ENCODE measurements at regions not wholly inside any gene's neighbourhood (a gene's known extent, or its start where the extent isn't known, plus 50 kb on each side); places are given as distances from the start of the nearest gene placed in this dataset.

GRCh38 chr16:50862818-50863643, 121.1 kb downstream of the CYLD start:
- Histone ChIP-seq H3K27me3 (replicated peaks; ENCODE audit: insufficient read depth, low read length) (no peaks in the 10 kb centered on the region), H3K4me2 (ENCODE audit: low read depth, low read length) (no peak overlapping the region), H3K4me1 (ENCODE audit: low read length) (no peaks in the 10 kb centered on the region), H3K4me3 (ENCODE audit: low read length) (no peak overlapping the region), H3K9me2 (replicated peaks; ENCODE audit: insufficient read depth, low read length) (no peaks in the 10 kb centered on the region), H3K27ac (ENCODE audit: low read length) (no peak overlapping the region), H3K36me3 (replicated peaks; ENCODE audit: insufficient read depth, low read length) (no peaks in the 10 kb centered on the region), H3K79me2 (ENCODE audit: low read length) (no peaks in the 10 kb centered on the region), H3K9me3 (replicated peaks; ENCODE audit: insufficient read depth, low read length) (no peaks in the 10 kb centered on the region), H2AFZ (ENCODE audit: low read length) (no peak overlapping the region), H3K9ac (ENCODE audit: low read length) (no peak overlapping the region), H3F3A (ENCODE audit: insufficient read depth, low read length) (no peaks in the 10 kb centered on the region), H4K20me1 (ENCODE audit: insufficient read depth, low read length) (no peaks in the 10 kb centered on the region)
- no peak for TF ChIP-seq EZH2 (optimal IDR thresholded peaks at IDR 0.05; ENCODE audit: low read depth, low read length)
- TF ChIP-seq CTCF (IDR thresholded peaks at IDR 0.05; ENCODE audit: low read length) = no peak
- TF ChIP-seq EZH2phosphoT487 (IDR thresholded peaks at IDR 0.05; ENCODE audit: low read length) = no peak
- DNase-seq = no peak

- Histone ChIP-seq H4K20me1 (ENCODE audit: insufficient read depth, low read length) (no peaks in the 10 kb centered on the region), H3K4me1 (ENCODE audit: low read length) (no peaks in the 10 kb centered on the region), H3K9ac (ENCODE audit: low read length) (no peak overlapping the region), H3F3A (ENCODE audit: insufficient read depth, low read length) (no peaks in the 10 kb centered on the region), H3K9me2 (replicated peaks; ENCODE audit: insufficient read depth, low read length) (no peaks in the 10 kb centered on the region), H3K4me3 (ENCODE audit: low read length) (no peak overlapping the region), H3K79me2 (ENCODE audit: low read length) (no peaks in the 10 kb centered on the region), H3K27me3 (replicated peaks; ENCODE audit: insufficient read depth, low read length) (no peaks in the 10 kb centered on the region), H3K9me3 (replicated peaks; ENCODE audit: insufficient read depth, low read length) (no peaks in the 10 kb centered on the region), H3K27ac (ENCODE audit: low read length) (no peak overlapping the region), H3K36me3 (replicated peaks; ENCODE audit: insufficient read depth, low read length) (no peaks in the 10 kb centered on the region), H2AFZ (ENCODE audit: low read length) (no peak overlapping the region), H3K4me2 (ENCODE audit: low read depth, low read length) (no peak overlapping the region)
- DNase-seq = no peak
- TF ChIP-seq EZH2phosphoT487 (IDR thresholded peaks at IDR 0.05; ENCODE audit: low read length) (no peak), EZH2 (optimal IDR thresholded peaks at IDR 0.05; ENCODE audit: low read depth, low read length) (no peak), CTCF (IDR thresholded peaks at IDR 0.05; ENCODE audit: low read length) (no peak)
These were observed 120.1 kb downstream of the CYLD start for GRCh38 chr16:50861970-50862411.

- no peaks in the 10 kb centered on the region for H3K9me2 ChIP-seq (replicated peaks; ENCODE audit: insufficient read depth, low read length)
- no peak overlapping the region for H2AFZ ChIP-seq (ENCODE audit: low read length)
- no peak overlapping the region for H3K27ac ChIP-seq (ENCODE audit: low read length)
- H3K9me3 ChIP-seq (replicated peaks; ENCODE audit: insufficient read depth, low read length) = no peaks in the 10 kb centered on the region
- no peak for DNase-seq
- H3K9ac ChIP-seq (ENCODE audit: low read length) = no peak overlapping the region
- H3K4me1 ChIP-seq (ENCODE audit: low read length) = no peaks in the 10 kb centered on the region
- H3K79me2 ChIP-seq (ENCODE audit: low read length) = no peaks in the 10 kb centered on the region
- H3K4me2 ChIP-seq (ENCODE audit: low read depth, low read length) = no peak overlapping the region
- no peaks in the 10 kb centered on the region for H3F3A ChIP-seq (ENCODE audit: insufficient read depth, low read length)
- TF ChIP-seq EZH2phosphoT487 (IDR thresholded peaks at IDR 0.05; ENCODE audit: low read length) = no peak
- TF ChIP-seq EZH2 (optimal IDR thresholded peaks at IDR 0.05; ENCODE audit: low read depth, low read length) = no peak
- no peak for TF ChIP-seq CTCF (IDR thresholded peaks at IDR 0.05; ENCODE audit: low read length)
- no peak overlapping the region for H3K4me3 ChIP-seq (ENCODE audit: low read length)
- no peaks in the 10 kb centered on the region for H3K27me3 ChIP-seq (replicated peaks; ENCODE audit: insufficient read depth, low read length)
- H3K36me3 ChIP-seq (replicated peaks; ENCODE audit: insufficient read depth, low read length) = no peaks in the 10 kb centered on the region
- H4K20me1 ChIP-seq (ENCODE audit: insufficient read depth, low read length) = no peaks in the 10 kb centered on the region
These were observed 119.6 kb downstream of the CYLD start for GRCh38 chr16:50861451-50861850.

Measured in MM.1S (cell line).